H1 (cell line): ENCODE measurements at regions not wholly inside any gene's neighbourhood (a gene's known extent, or its start where the extent isn't known, plus 50 kb on each side); places are given as distances from the start of the nearest gene placed in this dataset.

Experiments
- CBX8 ChIP-seq: fragments of 300-800, 300-1000 bp; sonication (generic); IDR thresholded peaks from 2 replicates; pipeline ENCODE4 v1.7.1; 2016; ENCODE audit warnings: low read depth, low read length, borderline replicate concordance
- CEBPB ChIP-seq: IDR thresholded peaks from 2 replicates; pipeline ENCODE4 v1.6.1; 2012; ENCODE audit warnings: low read depth, low read length
- EP300 ChIP-seq, 2 experiments: IDR thresholded peaks; 1 replicate in 1 of 2; 2 replicates in 1 of 2; pipeline ENCODE4 v1.6.1; 2011 to 2012; ENCODE audit warnings: low read depth in 2 of 2, low read length in 2 of 2, mild to moderate bottlenecking in 2 of 2, borderline replicate concordance in 1 of 2, inconsistent platforms in 1 of 2, moderate library complexity in 1 of 2
- EZH2 ChIP-seq: fragments of 200-600 bp; sonication (generic); IDR thresholded peaks from 2 replicates; pipeline ENCODE4 v1.7.1; 2012; ENCODE audit warnings: low read depth, mild to moderate bottlenecking, moderate library complexity, low read length, inconsistent platforms; ENCODE audit not compliant: severe bottlenecking
- FOSL1 ChIP-seq: IDR thresholded peaks from 2 replicates; pipeline ENCODE4 v1.6.1; 2011; ENCODE audit warnings: mild to moderate bottlenecking, low read depth, low read length, moderate library complexity; ENCODE audit not compliant: insufficient read depth
- GABPA ChIP-seq: IDR thresholded peaks from 2 replicates; pipeline ENCODE4 v1.6.1; 2011; ENCODE audit warnings: mild to moderate bottlenecking, low read length, moderate library complexity, borderline replicate concordance; ENCODE audit not compliant: insufficient read depth
- JUND ChIP-seq: IDR thresholded peaks from 2 replicates; pipeline ENCODE4 v1.6.1; 2011; ENCODE audit warnings: mild to moderate bottlenecking, improper control_type of control experiment, low read length
- MAFK ChIP-seq: IDR thresholded peaks from 2 replicates; pipeline ENCODE4 v1.6.1; 2012; ENCODE audit warnings: low read depth, mild to moderate bottlenecking, improper control_type of control experiment, low read length
- TAF7 ChIP-seq: optimal IDR thresholded peaks from 2 replicates; pipeline ENCODE3; 2011; ENCODE audit warnings: low read depth, mild to moderate bottlenecking, inconsistent platforms, low read length, moderate library complexity, borderline replicate concordance
- TF ChIP-seq, protein P1 (sequence below), 3 experiments: IDR thresholded peaks; 1 replicate in 2 of 3; 2 replicates in 1 of 3; pipeline versions ENCODE4 v1.5.1 to v1.6.1; 2011; ENCODE audit warnings: low read length in 3 of 3, mild to moderate bottlenecking in 3 of 3, inconsistent platforms in 2 of 3, low read depth in 1 of 3, moderate library complexity in 1 of 3; ENCODE audit not compliant: insufficient read depth in 1 of 3; ENCODE audit errors: control extremely low read depth in 1 of 3

GRCh38 chr17:34420254-34420766, 57.3 kb upstream of the CCL1 start (continued):
- TF ChIP-seq, protein P1, sequence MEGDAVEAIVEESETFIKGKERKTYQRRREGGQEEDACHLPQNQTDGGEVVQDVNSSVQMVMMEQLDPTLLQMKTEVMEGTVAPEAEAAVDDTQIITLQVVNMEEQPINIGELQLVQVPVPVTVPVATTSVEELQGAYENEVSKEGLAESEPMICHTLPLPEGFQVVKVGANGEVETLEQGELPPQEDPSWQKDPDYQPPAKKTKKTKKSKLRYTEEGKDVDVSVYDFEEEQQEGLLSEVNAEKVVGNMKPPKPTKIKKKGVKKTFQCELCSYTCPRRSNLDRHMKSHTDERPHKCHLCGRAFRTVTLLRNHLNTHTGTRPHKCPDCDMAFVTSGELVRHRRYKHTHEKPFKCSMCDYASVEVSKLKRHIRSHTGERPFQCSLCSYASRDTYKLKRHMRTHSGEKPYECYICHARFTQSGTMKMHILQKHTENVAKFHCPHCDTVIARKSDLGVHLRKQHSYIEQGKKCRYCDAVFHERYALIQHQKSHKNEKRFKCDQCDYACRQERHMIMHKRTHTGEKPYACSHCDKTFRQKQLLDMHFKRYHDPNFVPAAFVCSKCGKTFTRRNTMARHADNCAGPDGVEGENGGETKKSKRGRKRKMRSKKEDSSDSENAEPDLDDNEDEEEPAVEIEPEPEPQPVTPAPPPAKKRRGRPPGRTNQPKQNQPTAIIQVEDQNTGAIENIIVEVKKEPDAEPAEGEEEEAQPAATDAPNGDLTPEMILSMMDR (IDR thresholded peaks at IDR 0.05; ENCODE audit: control extremely low read depth in 1 of 3, insufficient read depth in 1 of 3, low read depth in 1 of 3, low read length in 3 of 3), result peak; percentile 65 to 93 (median 92)
- TF ChIP-seq EP300 (IDR thresholded peaks at IDR 0.05; ENCODE audit: borderline replicate concordance in 1 of 2, low read depth in 2 of 2, low read length in 2 of 2) (no peak), CBX8 (no peak), GABPA (no peak), JUND (no peak), EZH2 (no peak), MAFK (no peak), CEBPB (no peak), FOSL1 (no peak), TAF7 (no peak)
- TF ChIP-seq, all 59 proteins: peak for 3
